ENCODE measurements at regions not wholly inside any gene's neighbourhood (a gene's known extent, or its start where the extent isn't known, plus 50 kb on each side); places are given as distances from the start of the nearest gene placed in this dataset.

- ChIA-PET POLR2A (no interaction called here), CTCF (interaction anchor here (0.9 to 1.4 kb wide), 2 partner anchors 59 to 91 kb away, joined by 3 to 6 read pairs; no protein-coding TSS in a partner anchor)
- no peak for DNase-seq (ENCODE audit: low read depth, low spot score)
- TF ChIP-seq, protein P1, sequence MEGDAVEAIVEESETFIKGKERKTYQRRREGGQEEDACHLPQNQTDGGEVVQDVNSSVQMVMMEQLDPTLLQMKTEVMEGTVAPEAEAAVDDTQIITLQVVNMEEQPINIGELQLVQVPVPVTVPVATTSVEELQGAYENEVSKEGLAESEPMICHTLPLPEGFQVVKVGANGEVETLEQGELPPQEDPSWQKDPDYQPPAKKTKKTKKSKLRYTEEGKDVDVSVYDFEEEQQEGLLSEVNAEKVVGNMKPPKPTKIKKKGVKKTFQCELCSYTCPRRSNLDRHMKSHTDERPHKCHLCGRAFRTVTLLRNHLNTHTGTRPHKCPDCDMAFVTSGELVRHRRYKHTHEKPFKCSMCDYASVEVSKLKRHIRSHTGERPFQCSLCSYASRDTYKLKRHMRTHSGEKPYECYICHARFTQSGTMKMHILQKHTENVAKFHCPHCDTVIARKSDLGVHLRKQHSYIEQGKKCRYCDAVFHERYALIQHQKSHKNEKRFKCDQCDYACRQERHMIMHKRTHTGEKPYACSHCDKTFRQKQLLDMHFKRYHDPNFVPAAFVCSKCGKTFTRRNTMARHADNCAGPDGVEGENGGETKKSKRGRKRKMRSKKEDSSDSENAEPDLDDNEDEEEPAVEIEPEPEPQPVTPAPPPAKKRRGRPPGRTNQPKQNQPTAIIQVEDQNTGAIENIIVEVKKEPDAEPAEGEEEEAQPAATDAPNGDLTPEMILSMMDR (IDR thresholded peaks at IDR 0.05; ENCODE audit: insufficient read depth, low read length, missing control alignments): no peak
- no peak overlapping the region for H3K4me3 ChIP-seq (ENCODE audit: low read depth, low read length)
Measured at GRCh38 chr9:33714989-33715388, 80.4 kb upstream of the PRSS3 start.

- no peak for DNase-seq (ENCODE audit: low read depth, low spot score)
- TF ChIP-seq, protein P1 (IDR thresholded peaks at IDR 0.05; ENCODE audit: insufficient read depth, low read length, missing control alignments): no peak
- H3K4me3 ChIP-seq (ENCODE audit: low read depth, low read length): no peak overlapping the region
- ChIA-PET CTCF (interaction anchor here (1.1 to 11.4 kb wide), 5 partner anchors 11 to 96 kb away, joined by 3 to 591 read pairs (median 5); no protein-coding TSS in a partner anchor), POLR2A (no interaction called here)
Measured at GRCh38 chr9:33718987-33719386, 76.4 kb upstream of the PRSS3 start.

DNA sequence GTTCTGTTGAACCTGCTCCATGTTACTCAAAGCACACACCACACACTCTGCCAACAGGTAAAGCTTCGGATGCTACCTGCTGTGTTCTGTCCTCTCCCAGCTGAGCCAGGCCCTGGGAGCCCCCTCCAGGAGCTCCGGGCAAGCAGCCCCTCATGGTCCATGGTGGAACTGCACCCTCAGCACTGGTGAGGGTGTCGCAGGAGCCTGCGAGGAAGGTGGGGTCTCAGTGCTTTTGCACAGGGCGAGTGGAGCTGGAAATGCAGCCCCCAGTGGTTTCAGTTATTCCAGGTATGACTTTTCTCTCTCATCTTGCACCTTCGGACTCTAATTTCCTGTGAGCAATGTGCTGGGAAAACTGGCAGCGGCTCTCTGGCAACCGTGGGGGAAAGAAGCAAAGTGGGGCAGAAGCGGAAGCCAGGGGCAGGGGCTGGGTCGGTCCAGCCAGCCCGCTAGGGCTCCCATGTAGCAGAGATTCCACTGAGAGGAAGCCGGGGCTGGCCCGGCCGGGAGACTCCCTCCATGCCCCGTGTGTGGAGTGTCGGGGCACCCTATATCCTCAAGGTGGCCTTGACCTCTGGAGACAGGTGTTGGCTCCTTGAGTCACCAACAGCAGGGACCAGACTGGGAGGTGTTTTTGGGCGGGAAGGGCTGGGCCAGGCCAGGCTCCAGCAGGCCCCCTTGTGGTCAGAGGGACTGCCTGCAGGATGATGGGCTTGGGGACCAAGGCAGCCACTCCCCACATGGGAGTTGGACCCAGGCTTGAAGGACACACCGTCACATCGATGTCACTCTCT, 75.6 kb upstream of the PRSS3 start:
- TF ChIP-seq, protein P1 (IDR thresholded peaks at IDR 0.05; ENCODE audit: insufficient read depth, low read length, missing control alignments): peak; percentile 52
- CTCF ChIA-PET: interaction anchor here (0.7 to 11.4 kb wide), 14 partner anchors 12 to 433 kb away, joined by 3 to 591 read pairs (median 6); no protein-coding TSS in a partner anchor
- H3K4me3 ChIP-seq (ENCODE audit: low read depth, low read length): no peak overlapping the region
- POLR2A ChIA-PET: no interaction called here
- DNase-seq (ENCODE audit: low read depth, low spot score): no peak

GRCh38 chr9:33721674-33722358, 73.5 kb upstream of the PRSS3 start:
- TF ChIP-seq, protein P1 (IDR thresholded peaks at IDR 0.05; ENCODE audit: insufficient read depth, low read length, missing control alignments): peak; percentile 99
- DNase-seq (ENCODE audit: low read depth, low spot score): peak; percentile 10
- H3K4me3 ChIP-seq (ENCODE audit: low read depth, low read length): no peak overlapping the region
- POLR2A ChIA-PET: no interaction called here
- CTCF ChIA-PET: interaction anchor here (0.7 to 11.4 kb wide), 51 partner anchors 8 to 435 kb away, joined by 3 to 591 read pairs (median 5); partner anchors contain the start of gene ANKRD18B

DNA sequence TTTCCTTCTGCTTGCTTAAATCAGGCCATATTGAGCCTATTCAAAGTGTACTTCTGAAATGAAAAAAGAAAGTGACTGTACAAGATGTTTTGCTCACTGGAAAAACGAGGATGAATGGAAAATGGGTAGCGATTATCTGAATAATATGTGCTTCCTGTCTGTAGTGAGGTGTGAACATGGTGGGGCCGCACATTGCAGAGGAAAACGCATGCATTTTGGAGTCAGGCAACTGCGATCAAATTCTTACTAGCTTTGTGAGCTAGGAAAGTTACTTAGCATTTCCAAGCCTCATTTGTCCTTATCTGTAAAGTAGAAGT, 73.0 kb upstream of the PRSS3 start:
- no peak for DNase-seq (ENCODE audit: low read depth, low spot score)
- ChIA-PET CTCF (interaction anchor here (1.0 to 11.4 kb wide), 31 partner anchors 8 to 436 kb away, joined by 3 to 591 read pairs (median 5); partner anchors contain the start of gene ANKRD18B), POLR2A (no interaction called here)
- TF ChIP-seq, protein P1 (IDR thresholded peaks at IDR 0.05; ENCODE audit: insufficient read depth, low read length, missing control alignments): no peak
- H3K4me3 ChIP-seq (ENCODE audit: low read depth, low read length): no peak overlapping the region

- ChIA-PET CTCF (interaction anchor here (0.8 to 2.3 kb wide), 6 partner anchors 10 to 353 kb away, joined by 3 to 9 read pairs (median 6); no protein-coding TSS in a partner anchor), POLR2A (no interaction called here)
- no peak for DNase-seq (ENCODE audit: low read depth, low spot score)
- TF ChIP-seq, protein P1 (IDR thresholded peaks at IDR 0.05; ENCODE audit: insufficient read depth, low read length, missing control alignments): no peak
- H3K4me3 ChIP-seq (ENCODE audit: low read depth, low read length): no peak overlapping the region
Measured at GRCh38 chr9:33728613-33729012, 66.7 kb upstream of the PRSS3 start.

Data from AG04449 (cell line).